Astrocyte (in vitro differentiated cells and primary cell): ENCODE measurements at regions not wholly inside any gene's neighbourhood (a gene's known extent, or its start where the extent isn't known, plus 50 kb on each side); places are given as distances from the start of the nearest gene placed in this dataset.

Experiments used
- DNase-seq: peaks from one replicate; pipeline ENCODE4 v3.0.0-alpha.2; 2010; ENCODE audit warnings: low read depth
- FAIRE-seq: peaks from 2 replicates; lab custom pipeline; 2011; peaks lifted over from hg19 to GRCh38; lab: Jason Lieb, UNC
- H2AFZ ChIP-seq: 2 replicates; pipeline ENCODE4 v1.6.0; 2012; ENCODE audit warnings: low read depth, low read length, inconsistent platforms
- H3K27ac ChIP-seq: 2 replicates; pipeline ENCODE4 v1.5.1; 2011; ENCODE audit warnings: low read depth, low read length, inconsistent platforms
- H3K27me3 ChIP-seq: 2 replicates; pipeline ENCODE4 v1.6.0; 2011; ENCODE audit warnings: low read length, inconsistent platforms; ENCODE audit not compliant: insufficient read depth
- H3K36me3 ChIP-seq: 2 replicates; pipeline ENCODE4 v1.5.1; 2011; ENCODE audit warnings: low read length, inconsistent platforms; ENCODE audit not compliant: insufficient read depth
- H3K4me1 ChIP-seq: 2 replicates; pipeline ENCODE4 v1.5.1; 2011; ENCODE audit warnings: low read length, inconsistent platforms; ENCODE audit not compliant: insufficient read depth
- H3K4me2 ChIP-seq: 2 replicates; pipeline ENCODE4 v1.6.0; 2012; ENCODE audit warnings: low read length, inconsistent platforms
- H3K4me3 ChIP-seq: 2 replicates; pipeline ENCODE4 v1.5.1; 2011; ENCODE audit warnings: low read depth, mild to moderate bottlenecking, low read length, inconsistent platforms; ENCODE audit not compliant: insufficient read depth
- H3K79me2 ChIP-seq: 2 replicates; pipeline ENCODE4 v1.6.0; 2012; ENCODE audit warnings: mild to moderate bottlenecking, low read length, inconsistent platforms; ENCODE audit not compliant: insufficient read depth
- H3K9ac ChIP-seq: 2 replicates; pipeline ENCODE4 v1.6.0; 2012; ENCODE audit warnings: mild to moderate bottlenecking, low read length, inconsistent platforms
- H3K9me3 ChIP-seq: 2 replicates; pipeline ENCODE4 v1.5.1; 2012; ENCODE audit warnings: low read depth, mild to moderate bottlenecking, low read length, inconsistent platforms; ENCODE audit not compliant: insufficient read depth
- H4K20me1 ChIP-seq: 2 replicates; pipeline ENCODE4 v1.6.0; 2012; ENCODE audit warnings: low read length, inconsistent platforms; ENCODE audit not compliant: insufficient read depth
- H3K27ac Mint-ChIP-seq: one replicate; pipeline ENCODE4 v1.8.0; 2021; ENCODE audit warnings: mild to moderate bottlenecking, mixed read lengths; ENCODE audit not compliant: unreplicated experiment
- H3K27me3 Mint-ChIP-seq: one replicate; pipeline ENCODE4 v1.8.0; 2021; ENCODE audit warnings: low read depth, mixed read lengths; ENCODE audit not compliant: unreplicated experiment
- H3K36me3 Mint-ChIP-seq: one replicate; pipeline ENCODE4 v1.8.0; 2021; ENCODE audit warnings: low read depth, mixed read lengths; ENCODE audit not compliant: unreplicated experiment
- H3K4me1 Mint-ChIP-seq: one replicate; pipeline ENCODE4 v1.8.0; 2021; ENCODE audit warnings: low read depth, mixed read lengths; ENCODE audit not compliant: unreplicated experiment
- H3K4me3 Mint-ChIP-seq: one replicate; pipeline ENCODE4 v1.8.0; 2021; ENCODE audit warnings: mild to moderate bottlenecking, moderate library complexity, mixed read lengths; ENCODE audit not compliant: unreplicated experiment
- H3K9me3 Mint-ChIP-seq: one replicate; pipeline ENCODE4 v1.8.0; 2021; ENCODE audit warnings: mild to moderate bottlenecking, mixed read lengths; ENCODE audit not compliant: unreplicated experiment
- EZH2 ChIP-seq: IDR thresholded peaks from 2 replicates; pipeline ENCODE4 v1.6.1; 2012; ENCODE audit warnings: mild to moderate bottlenecking, low read length, inconsistent platforms; ENCODE audit not compliant: insufficient read depth
- TF ChIP-seq, protein P1 (sequence below): IDR thresholded peaks from 2 replicates; pipeline ENCODE4 v1.5.1; 2011; ENCODE audit warnings: low read depth, mild to moderate bottlenecking, inconsistent platforms, low read length, moderate library complexity; ENCODE audit not compliant: insufficient read depth

DNA sequence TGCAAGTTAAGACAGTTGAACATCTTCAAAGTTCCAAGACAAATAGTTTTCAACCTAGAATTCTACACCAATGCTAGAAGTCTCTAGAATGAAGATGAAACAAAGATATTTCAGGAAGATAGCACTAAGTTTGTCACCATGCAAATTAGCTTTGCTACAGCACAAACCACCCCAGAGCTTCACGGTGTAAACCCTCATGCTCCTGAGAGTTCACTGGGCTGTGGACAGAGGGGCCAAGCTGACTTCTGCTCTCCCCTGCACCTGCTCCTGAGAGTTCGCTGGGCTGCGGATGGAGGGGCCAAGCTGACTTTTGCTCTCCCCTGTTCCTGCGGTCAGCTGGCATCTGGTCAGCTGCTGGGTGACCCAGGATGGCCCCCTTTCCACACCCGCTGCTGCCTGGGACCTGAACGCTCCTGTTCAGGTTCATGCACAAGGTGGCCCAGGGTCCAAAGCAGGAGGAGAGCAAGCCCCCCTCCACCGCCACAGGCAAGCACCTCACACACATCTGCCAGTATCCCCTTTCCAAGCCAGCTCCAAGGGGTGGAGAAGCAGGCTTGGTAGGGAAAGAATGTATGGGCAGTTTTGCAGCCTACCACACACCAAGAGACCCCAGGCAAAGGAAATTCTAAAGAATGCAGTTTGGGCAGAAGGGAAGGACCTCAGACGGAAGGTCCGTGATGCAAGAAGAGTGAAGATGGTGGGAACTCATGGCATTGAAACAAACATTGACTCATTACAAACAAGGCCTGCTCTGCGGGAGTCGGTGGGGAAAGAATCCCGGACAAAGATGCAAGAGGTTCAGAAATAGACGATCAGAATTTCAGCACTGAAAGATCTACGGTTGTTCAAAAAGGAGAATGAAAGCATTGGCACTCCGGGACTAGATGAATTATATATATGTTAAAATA is 137.8 kb upstream of the PPP2R2D start:
- Mint-ChIP-seq H3K4me1 (peaks cover 3% of the 10 kb centered on the region), H3K4me3 (no peak overlapping the region), H3K27ac (no peak overlapping the region), H3K9me3 (peaks cover 5% of the 10 kb centered on the region), H3K27me3 (peaks cover 17% of the 10 kb centered on the region), H3K36me3 (no peaks in the 10 kb centered on the region)
- no peak for TF ChIP-seq EZH2
- TF ChIP-seq, protein P1, sequence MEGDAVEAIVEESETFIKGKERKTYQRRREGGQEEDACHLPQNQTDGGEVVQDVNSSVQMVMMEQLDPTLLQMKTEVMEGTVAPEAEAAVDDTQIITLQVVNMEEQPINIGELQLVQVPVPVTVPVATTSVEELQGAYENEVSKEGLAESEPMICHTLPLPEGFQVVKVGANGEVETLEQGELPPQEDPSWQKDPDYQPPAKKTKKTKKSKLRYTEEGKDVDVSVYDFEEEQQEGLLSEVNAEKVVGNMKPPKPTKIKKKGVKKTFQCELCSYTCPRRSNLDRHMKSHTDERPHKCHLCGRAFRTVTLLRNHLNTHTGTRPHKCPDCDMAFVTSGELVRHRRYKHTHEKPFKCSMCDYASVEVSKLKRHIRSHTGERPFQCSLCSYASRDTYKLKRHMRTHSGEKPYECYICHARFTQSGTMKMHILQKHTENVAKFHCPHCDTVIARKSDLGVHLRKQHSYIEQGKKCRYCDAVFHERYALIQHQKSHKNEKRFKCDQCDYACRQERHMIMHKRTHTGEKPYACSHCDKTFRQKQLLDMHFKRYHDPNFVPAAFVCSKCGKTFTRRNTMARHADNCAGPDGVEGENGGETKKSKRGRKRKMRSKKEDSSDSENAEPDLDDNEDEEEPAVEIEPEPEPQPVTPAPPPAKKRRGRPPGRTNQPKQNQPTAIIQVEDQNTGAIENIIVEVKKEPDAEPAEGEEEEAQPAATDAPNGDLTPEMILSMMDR: no peak
- Histone ChIP-seq H3K79me2 (no peaks in the 10 kb centered on the region), H3K4me1 (no peaks in the 10 kb centered on the region), H3K4me2 (no peak overlapping the region), H3K36me3 (no peaks in the 10 kb centered on the region), H3K9ac (no peak overlapping the region), H2AFZ (no peak overlapping the region), H3K27me3 (no peaks in the 10 kb centered on the region), H3K4me3 (no peak overlapping the region), H3K9me3 (peaks cover 23% of the 10 kb centered on the region), H3K27ac (no peak overlapping the region), H4K20me1 (no peaks in the 10 kb centered on the region)
- no peak for FAIRE-seq
- no peak for DNase-seq

DNA sequence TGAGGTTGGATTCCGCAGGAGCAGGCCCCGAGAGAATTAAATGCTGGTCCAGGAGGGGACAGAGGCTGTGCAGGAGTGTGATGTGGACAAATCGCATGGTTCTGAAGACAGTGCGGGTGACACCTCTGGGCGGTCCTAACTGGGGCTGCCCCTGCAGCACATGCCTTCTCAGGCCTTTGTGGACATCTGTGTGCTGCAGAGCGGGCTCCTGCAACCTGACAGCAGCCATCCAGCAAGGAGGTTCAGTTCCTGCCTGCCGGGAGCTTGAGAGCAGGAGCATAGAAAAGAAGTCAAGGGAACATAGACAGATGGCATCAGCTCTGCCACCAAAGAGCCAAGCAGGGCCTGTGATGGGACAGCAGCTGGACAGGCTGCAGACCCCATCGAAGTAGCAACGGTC is 135.9 kb upstream of the PPP2R2D start:
- no peaks in the 10 kb centered on the region for H3K36me3 ChIP-seq
- Mint-ChIP-seq H3K27me3 (peaks cover 13% of the 10 kb centered on the region), H3K36me3 (no peaks in the 10 kb centered on the region), H3K9me3 (peaks cover 3% of the 10 kb centered on the region), H3K4me1 (peaks cover 3% of the 10 kb centered on the region), H3K4me3 (no peak overlapping the region), H3K27ac (no peak overlapping the region)
- no peaks in the 10 kb centered on the region for H3K79me2 ChIP-seq
- H3K4me3 ChIP-seq: no peak overlapping the region
- H3K27ac ChIP-seq: no peak overlapping the region
- peaks cover 14% of the 10 kb centered on the region for H3K9me3 ChIP-seq
- no peak overlapping the region for H3K4me2 ChIP-seq
- H4K20me1 ChIP-seq: no peaks in the 10 kb centered on the region
- H3K27me3 ChIP-seq: no peaks in the 10 kb centered on the region
- H2AFZ ChIP-seq: no peak overlapping the region
- H3K4me1 ChIP-seq: no peaks in the 10 kb centered on the region
- FAIRE-seq (no peak), DNase-seq (no peak)
- TF ChIP-seq, protein P1: no peak
- no peak for TF ChIP-seq EZH2
- no peak overlapping the region for H3K9ac ChIP-seq

DNA sequence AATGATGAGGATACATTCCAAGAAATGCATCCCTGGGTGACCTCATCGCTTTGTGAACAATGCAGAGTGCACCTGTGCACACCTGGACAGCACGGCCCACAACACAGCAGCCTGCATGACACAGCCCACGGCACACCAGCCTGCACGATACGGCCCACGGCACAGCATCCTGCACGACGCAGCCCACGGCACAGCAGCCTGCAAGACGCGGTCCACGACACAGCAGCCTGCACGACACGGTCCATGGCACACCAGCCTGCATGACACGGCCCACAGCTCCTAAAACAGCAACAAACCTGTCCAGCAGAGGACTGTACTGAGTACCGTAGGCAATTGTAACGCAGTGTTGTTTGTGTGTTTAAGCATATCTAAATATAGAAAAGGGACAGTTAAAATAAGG is 134.7 kb upstream of the PPP2R2D start:
- FAIRE-seq: no peak
- Histone ChIP-seq H4K20me1 (no peaks in the 10 kb centered on the region), H3K4me3 (no peak overlapping the region), H3K9me3 (peaks cover 8% of the 10 kb centered on the region), H3K27ac (no peak overlapping the region), H3K9ac (no peak overlapping the region), H3K4me1 (no peaks in the 10 kb centered on the region), H3K4me2 (no peak overlapping the region), H3K27me3 (no peaks in the 10 kb centered on the region), H3K79me2 (no peaks in the 10 kb centered on the region), H2AFZ (no peak overlapping the region), H3K36me3 (no peaks in the 10 kb centered on the region)
- no peak overlapping the region for H3K27ac Mint-ChIP-seq
- TF ChIP-seq, protein P1: no peak
- no peak for TF ChIP-seq EZH2
- H3K36me3 Mint-ChIP-seq: no peaks in the 10 kb centered on the region
- peaks cover 3% of the 10 kb centered on the region for H3K9me3 Mint-ChIP-seq
- H3K27me3 Mint-ChIP-seq: peaks cover 14% of the 10 kb centered on the region
- H3K4me3 Mint-ChIP-seq: no peak overlapping the region
- no peak for DNase-seq
- H3K4me1 Mint-ChIP-seq: peaks cover 3% of the 10 kb centered on the region
